Activated CD8-positive, alpha-beta memory T cell treated with anti-CD3 and anti-CD28 coated beads, Interleukin-2, amount 50 U/mL, for 24 hours (primary cell): ENCODE measurements at regions not wholly inside any gene's neighbourhood (a gene's known extent, or its start where the extent isn't known, plus 50 kb on each side); places are given as distances from the start of the nearest gene placed in this dataset.

Experiments
- DNase-seq: peaks from one replicate; pipeline ENCODE4 v3.0.0-alpha.2; 2020; ENCODE audit errors: extremely low read depth

GRCh38 chr12:127398016-127398710, 868.8 kb upstream of the TMEM132C start:
- DNase-seq: no peak

GRCh38 chr12:127399451-127399850, 867.5 kb upstream of the TMEM132C start:
- no peak for DNase-seq

GRCh38 chr12:127400221-127400620, 866.7 kb upstream of the TMEM132C start:
- no peak for DNase-seq

- no peak for DNase-seq
These were observed 866.0 kb upstream of the TMEM132C start for GRCh38 chr12:127401005-127401404.

- DNase-seq: no peak
These were observed 865.4 kb upstream of the TMEM132C start for GRCh38 chr12:127401536-127401935.

- no peak for DNase-seq
These were observed 855.6 kb upstream of the TMEM132C start for GRCh38 chr12:127411166-127411915.

GRCh38 chr12:127411981-127412380, 855.0 kb upstream of the TMEM132C start:
- no peak for DNase-seq

- DNase-seq: no peak
These were observed 854.1 kb upstream of the TMEM132C start for GRCh38 chr12:127412866-127413265.

GRCh38 chr12:127414186-127414585, 852.8 kb upstream of the TMEM132C start:
- no peak for DNase-seq

GRCh38 chr12:127414636-127415035, 852.3 kb upstream of the TMEM132C start:
- no peak for DNase-seq

- DNase-seq: no peak
These were observed 850.2 kb upstream of the TMEM132C start for GRCh38 chr12:127416796-127417195.

GRCh38 chr12:127419111-127419510, 847.9 kb upstream of the TMEM132C start:
- DNase-seq: no peak

GRCh38 chr12:127421614-127422013, 845.4 kb upstream of the TMEM132C start:
- DNase-seq: no peak

GRCh38 chr12:127422935-127423566, 843.9 kb upstream of the TMEM132C start:
- no peak for DNase-seq

GRCh38 chr12:127425474-127425873, 841.5 kb upstream of the TMEM132C start:
- DNase-seq: no peak

- no peak for DNase-seq
These were observed 838.5 kb upstream of the TMEM132C start for GRCh38 chr12:127428420-127428819.

GRCh38 chr12:127429551-127430285, 837.3 kb upstream of the TMEM132C start:
- no peak for DNase-seq

- DNase-seq: no peak
These were observed 836.6 kb upstream of the TMEM132C start for GRCh38 chr12:127430401-127430800.

GRCh38 chr12:127431177-127431576, 835.8 kb upstream of the TMEM132C start:
- DNase-seq: no peak

- DNase-seq: no peak
These were observed 835.4 kb upstream of the TMEM132C start for GRCh38 chr12:127431594-127431993.

GRCh38 chr12:127435439-127435838, 831.5 kb upstream of the TMEM132C start:
- no peak for DNase-seq
